Stomach (tissue), 8 donors: ENCODE measurements at regions not wholly inside any gene's neighbourhood (a gene's known extent, or its start where the extent isn't known, plus 50 kb on each side); places are given as distances from the start of the nearest gene placed in this dataset.

Source experiments
- DNase-seq, 2 donors: peaks; one replicate each; pipeline versions ENCODE4 v3.0.0 to v3.0.0-alpha.2; 2013 to 2019
- H3K27ac ChIP-seq, 5 donors: fragments of 200-600 bp in 4 of 5; sonication (generic) in 4 of 5; one replicate each; pipeline ENCODE4 v1.5.1; 2013 to 2019; ENCODE audit warnings: mild to moderate bottlenecking in 1 of 5, moderate library complexity in 1 of 5
- H3K27me3 ChIP-seq, 3 donors: fragments of 200-600 bp; sonication (generic); one replicate each; pipeline ENCODE4 v1.5.1; 2017 to 2019; ENCODE audit warnings: mixed run types in 1 of 3
- H3K36me3 ChIP-seq, 4 donors: fragments of 200-600 bp; sonication (generic); 1 replicate in 3 of 4; 2 replicates in 1 of 4; pipeline ENCODE4 v1.5.1; 2016 to 2019
- H3K4me1 ChIP-seq, 4 donors: fragments of 200-600 bp; sonication (generic); one replicate each; pipeline ENCODE4 v1.5.1; 2016 to 2019
- H3K4me3 ChIP-seq, 4 donors: fragments of 200-600 bp; sonication (generic) in 3 of 4; one replicate each; pipeline ENCODE4 v1.5.1; 2016 to 2019; ENCODE audit warnings: mild to moderate bottlenecking in 1 of 4
- H3K9me3 ChIP-seq, 4 donors: fragments of 200-600 bp; sonication (generic); one replicate each; pipeline ENCODE4 v1.5.1; 2016 to 2019
- EP300 ChIP-seq: sonication (generic); formaldehyde crosslinking; IDR thresholded peaks from one replicate; pipeline ENCODE4 v1.6.1; 2017; ENCODE audit warnings: antibody characterized with exemption
- POLR2A ChIP-seq, 4 donors: fragments of 450-650 bp; IDR thresholded peaks; one replicate each; pipeline ENCODE4 v1.6.1; 2016; ENCODE audit warnings: antibody characterized with exemption in 4 of 4, control low read depth in 2 of 4, mild to moderate bottlenecking in 1 of 4, moderate library complexity in 1 of 4
- POLR2AphosphoS5 ChIP-seq, 3 donors: sonication (generic); formaldehyde crosslinking; IDR thresholded peaks; one replicate each; pipeline ENCODE4 v1.6.1; 2016; ENCODE audit warnings: antibody characterized with exemption in 3 of 3
- WGBS, 5 donors: extraction: QIAGEN DNeasy Blood & Tissue Kit in 3 of 5; methylation state at CpG; one replicate each; pipeline versions ENCODE4 v1.1.5 to v1.1.7; 2013 to 2018; 5-methylcytosine and 5-hydroxymethylcytosine counted together
- intact Hi-C: fragments of 100-400 bp; cut with DNase I; formaldehyde crosslinking; loops from one replicate; pipeline ENCODE4 v1.15.1; 2023; ENCODE audit warnings: low total_unique reads
- TF ChIP-seq, protein P1 (sequence below), 7 experiments: fragments of 450-650 bp in 4 of 7; fragments of 200-600 bp in 3 of 7; sonication (generic) in 3 of 7; IDR thresholded peaks; one replicate each; pipeline ENCODE4 v1.5.1; 2016 to 2019; ENCODE audit warnings: antibody characterized with exemption in 7 of 7, control low read depth in 2 of 7, mild to moderate bottlenecking in 1 of 7
- donor health status: healthy with polysubstance abuse.
- donor health status: Bipolar disorder and iron deficiency.
- donor health status: healthy.

- TF ChIP-seq EP300 = no peak
- TF ChIP-seq POLR2AphosphoS5 (IDR thresholded peaks at IDR 0.05) = peak in 1 of 3 donors; percentile 15
- no peak for TF ChIP-seq POLR2A (IDR thresholded peaks at IDR 0.05)
- TF ChIP-seq, protein P1, sequence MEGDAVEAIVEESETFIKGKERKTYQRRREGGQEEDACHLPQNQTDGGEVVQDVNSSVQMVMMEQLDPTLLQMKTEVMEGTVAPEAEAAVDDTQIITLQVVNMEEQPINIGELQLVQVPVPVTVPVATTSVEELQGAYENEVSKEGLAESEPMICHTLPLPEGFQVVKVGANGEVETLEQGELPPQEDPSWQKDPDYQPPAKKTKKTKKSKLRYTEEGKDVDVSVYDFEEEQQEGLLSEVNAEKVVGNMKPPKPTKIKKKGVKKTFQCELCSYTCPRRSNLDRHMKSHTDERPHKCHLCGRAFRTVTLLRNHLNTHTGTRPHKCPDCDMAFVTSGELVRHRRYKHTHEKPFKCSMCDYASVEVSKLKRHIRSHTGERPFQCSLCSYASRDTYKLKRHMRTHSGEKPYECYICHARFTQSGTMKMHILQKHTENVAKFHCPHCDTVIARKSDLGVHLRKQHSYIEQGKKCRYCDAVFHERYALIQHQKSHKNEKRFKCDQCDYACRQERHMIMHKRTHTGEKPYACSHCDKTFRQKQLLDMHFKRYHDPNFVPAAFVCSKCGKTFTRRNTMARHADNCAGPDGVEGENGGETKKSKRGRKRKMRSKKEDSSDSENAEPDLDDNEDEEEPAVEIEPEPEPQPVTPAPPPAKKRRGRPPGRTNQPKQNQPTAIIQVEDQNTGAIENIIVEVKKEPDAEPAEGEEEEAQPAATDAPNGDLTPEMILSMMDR (IDR thresholded peaks at IDR 0.05) = no peak
- no peaks in the 10 kb centered on the region for H3K9me3 ChIP-seq
- intact Hi-C loops = no loop called here
- peaks cover 0 to 6% (median 0%) of the 10 kb centered on the region in 3 donors for H3K27me3 ChIP-seq
- H3K36me3 ChIP-seq = no peaks in the 10 kb centered on the region
- DNase-seq = peak in 1 of 2 donors; percentile 74
- H3K4me1 ChIP-seq = peaks cover 0 to 9% (median 4%) of the 10 kb centered on the region in 4 donors
- no peak overlapping the region for H3K4me3 ChIP-seq
- no peak overlapping the region for H3K27ac ChIP-seq
- 61 to 75% (median 72%) methylated on average over 8 of the region's 8 CpGs for WGBS, 5 donors
Measured at GRCh38 chr6:33882154-33882553, 78.4 kb upstream of the MLN start.

- WGBS, 5 donors = 43 to 69% (median 49%) methylated on average over 12 of the region's 12 CpGs
- Histone ChIP-seq H3K4me1 (peaks cover 0 to 9% (median 4%) of the 10 kb centered on the region in 4 donors), H3K9me3 (no peaks in the 10 kb centered on the region), H3K4me3 (no peak overlapping the region), H3K27ac (no peak overlapping the region), H3K27me3 (peaks cover 0 to 17% (median 0%) of the 10 kb centered on the region in 3 donors), H3K36me3 (no peaks in the 10 kb centered on the region)
- TF ChIP-seq, protein P1 (IDR thresholded peaks at IDR 0.05) = no peak
- TF ChIP-seq POLR2A (IDR thresholded peaks at IDR 0.05) (no peak), POLR2AphosphoS5 (IDR thresholded peaks at IDR 0.05) (no peak), EP300 (no peak)
- intact Hi-C loops = no loop called here
- peak in 1 of 2 donors; percentile 59 for DNase-seq
Measured at GRCh38 chr6:33880766-33881165, 77.0 kb upstream of the MLN start.

- WGBS, 5 donors = 71 to 78% (median 73%) methylated on average over 10 of the region's 10 CpGs
- no peak for DNase-seq
- intact Hi-C loops = no loop called here
- no peak overlapping the region for H3K4me3 ChIP-seq
- TF ChIP-seq, protein P1 (IDR thresholded peaks at IDR 0.05) = no peak
- TF ChIP-seq EP300 = no peak
- no peak for TF ChIP-seq POLR2A (IDR thresholded peaks at IDR 0.05)
- no peak for TF ChIP-seq POLR2AphosphoS5 (IDR thresholded peaks at IDR 0.05)
- H3K9me3 ChIP-seq = no peaks in the 10 kb centered on the region
- H3K36me3 ChIP-seq = no peaks in the 10 kb centered on the region
- H3K4me1 ChIP-seq = peaks cover 0 to 9% (median 2%) of the 10 kb centered on the region in 4 donors
- H3K27me3 ChIP-seq = peaks cover 0 to 19% (median 0%) of the 10 kb centered on the region in 3 donors
- H3K27ac ChIP-seq = no peak overlapping the region
Measured at GRCh38 chr6:33880104-33880678, 76.4 kb upstream of the MLN start.

DNA sequence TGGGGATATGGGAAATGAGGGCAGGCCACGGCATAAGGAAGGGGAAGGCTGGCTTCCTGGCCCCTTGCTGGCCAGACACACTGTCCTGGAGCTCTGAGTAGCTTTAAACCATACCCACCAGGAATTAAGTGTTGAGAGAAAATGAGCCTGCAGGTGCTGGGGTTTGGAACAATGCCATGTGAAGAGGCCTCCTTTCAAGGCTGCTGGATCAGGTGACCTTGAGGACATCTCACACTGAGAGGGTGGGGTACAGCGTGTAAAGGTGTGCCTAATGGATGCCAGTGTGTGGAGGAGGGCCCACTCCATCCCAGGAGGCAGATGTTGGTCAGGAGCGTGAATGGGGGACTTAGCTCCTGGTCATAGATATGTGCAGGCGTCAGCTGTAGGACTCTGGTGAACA, 74.8 kb upstream of the MLN start:
- H3K36me3 ChIP-seq = no peaks in the 10 kb centered on the region
- H3K4me3 ChIP-seq = no peak overlapping the region
- no peaks in the 10 kb centered on the region for H3K9me3 ChIP-seq
- TF ChIP-seq EP300 (no peak), POLR2A (IDR thresholded peaks at IDR 0.05) (no peak), POLR2AphosphoS5 (IDR thresholded peaks at IDR 0.05) (no peak)
- TF ChIP-seq, protein P1 (IDR thresholded peaks at IDR 0.05) = no peak
- WGBS, 5 donors = 71 to 82% (median 72%) methylated on average over 4 of the region's 4 CpGs
- intact Hi-C loops = no loop called here
- peaks cover 0 to 22% (median 0%) of the 10 kb centered on the region in 3 donors for H3K27me3 ChIP-seq
- no peak for DNase-seq
- peaks cover 0 to 9% (median 2%) of the 10 kb centered on the region in 4 donors for H3K4me1 ChIP-seq
- no peak overlapping the region for H3K27ac ChIP-seq
